ENCODE measurements at regions not wholly inside any gene's neighbourhood (a gene's known extent, or its start where the extent isn't known, plus 50 kb on each side); places are given as distances from the start of the nearest gene placed in this dataset.

DNA sequence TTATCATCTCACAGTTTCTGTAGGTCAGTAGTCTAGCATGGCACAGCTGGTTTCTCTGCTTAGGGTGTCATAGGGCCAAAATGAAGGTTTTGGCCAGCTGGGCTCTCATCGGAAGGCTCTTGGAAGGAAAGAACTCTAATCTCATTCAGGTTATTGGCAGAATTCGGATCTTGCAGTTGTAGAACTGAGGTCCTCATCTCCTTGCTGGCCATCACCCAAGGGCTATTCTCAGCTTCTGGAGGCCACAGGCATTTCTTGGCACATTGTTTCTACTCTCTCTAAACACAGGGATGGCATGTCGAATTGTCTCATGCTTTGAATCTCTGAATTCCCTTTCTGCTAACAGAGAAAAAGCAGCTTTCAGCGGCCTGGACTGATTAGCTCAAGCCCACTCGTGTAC lies 258.0 kb upstream of the SMARCA2 start:
- Histone ChIP-seq H3K4me3 (ENCODE audit: low read depth, low read length) (no peak overlapping the region), H3K27me3 (ENCODE audit: control insufficient read depth, insufficient read depth, low read length) (no peaks in the 10 kb centered on the region), H3K36me3 (ENCODE audit: control insufficient read depth, insufficient read depth, low read length) (no peaks in the 10 kb centered on the region)
- DNase-seq (ENCODE audit: low read depth) (no peak), FAIRE-seq (no peak)
- no peak for TF ChIP-seq CTCF (IDR thresholded peaks at IDR 0.05; ENCODE audit: insufficient read depth, low read length, severe bottlenecking)

DNA sequence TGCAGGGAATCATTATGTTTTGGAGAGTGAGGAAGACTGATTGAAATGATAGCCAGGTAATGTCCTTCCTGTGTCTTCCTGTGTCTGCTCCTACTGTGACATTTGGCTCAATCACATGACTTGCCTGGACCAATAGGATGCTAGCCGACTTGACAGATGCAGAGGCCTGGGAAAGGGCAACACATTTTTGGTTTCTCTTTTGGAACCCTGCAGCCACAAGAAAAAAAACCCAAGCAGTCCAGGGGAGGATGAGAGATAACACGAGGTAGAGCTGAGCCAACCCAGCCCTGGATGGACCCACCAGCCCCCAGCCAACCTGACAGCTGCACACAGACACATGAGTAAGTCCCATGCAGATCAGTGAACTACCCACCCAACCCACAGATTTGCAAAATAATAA lies 256.1 kb upstream of the SMARCA2 start:
- FAIRE-seq: no peak

DNA sequence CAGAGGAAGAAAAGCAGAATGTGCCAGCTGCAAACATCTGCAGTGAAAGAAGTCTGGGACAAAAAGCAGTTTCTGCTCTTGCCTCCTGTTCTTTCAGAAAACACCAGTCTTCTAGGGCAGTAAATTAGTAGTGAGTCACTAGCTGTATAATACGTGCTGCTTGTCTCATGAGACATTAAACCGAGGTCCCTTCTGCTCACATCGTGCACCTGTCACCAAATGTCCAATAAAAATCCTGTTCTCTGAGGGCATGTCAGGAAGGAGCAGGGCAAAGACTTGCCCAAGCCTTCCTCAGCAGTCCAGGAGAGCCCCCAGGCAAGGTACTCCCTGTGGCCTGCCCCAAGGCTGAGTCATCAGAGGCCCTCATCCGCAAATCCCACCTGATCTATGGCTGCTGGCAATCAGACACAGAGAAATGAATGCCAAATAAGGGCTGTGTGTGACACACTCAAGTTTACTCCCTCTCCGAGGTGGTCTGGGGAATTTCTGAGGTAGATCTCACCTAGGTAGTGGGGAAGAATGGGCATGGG lies 255.3 kb upstream of the SMARCA2 start:
- no peak for TF ChIP-seq CTCF (IDR thresholded peaks at IDR 0.05; ENCODE audit: insufficient read depth, low read length, severe bottlenecking)
- no peak for FAIRE-seq
- H3K4me3 ChIP-seq (ENCODE audit: low read depth, low read length): no peak overlapping the region
- no peaks in the 10 kb centered on the region for H3K36me3 ChIP-seq (ENCODE audit: control insufficient read depth, insufficient read depth, low read length)
- H3K27me3 ChIP-seq (ENCODE audit: control insufficient read depth, insufficient read depth, low read length): no peaks in the 10 kb centered on the region
- no peak for DNase-seq (ENCODE audit: low read depth)

More for the DNA sequence above, 256.1 kb upstream of the SMARCA2 start:
- H3K36me3 ChIP-seq (ENCODE audit: control insufficient read depth, insufficient read depth, low read length): no peaks in the 10 kb centered on the region
- TF ChIP-seq CTCF (IDR thresholded peaks at IDR 0.05; ENCODE audit: insufficient read depth, low read length, severe bottlenecking): no peak
- H3K4me3 ChIP-seq (ENCODE audit: low read depth, low read length): no peak overlapping the region
- H3K27me3 ChIP-seq (ENCODE audit: control insufficient read depth, insufficient read depth, low read length): no peaks in the 10 kb centered on the region
- no peak for DNase-seq (ENCODE audit: low read depth)

GRCh38 chr9:1761807-1762206 lies 253.3 kb upstream of the SMARCA2 start:
- H3K4me3 ChIP-seq (ENCODE audit: low read depth, low read length): no peak overlapping the region
- no peak for FAIRE-seq
- DNase-seq (ENCODE audit: low read depth): no peak
- TF ChIP-seq CTCF (IDR thresholded peaks at IDR 0.05; ENCODE audit: insufficient read depth, low read length, severe bottlenecking): no peak
- no peaks in the 10 kb centered on the region for H3K27me3 ChIP-seq (ENCODE audit: control insufficient read depth, insufficient read depth, low read length)
- no peaks in the 10 kb centered on the region for H3K36me3 ChIP-seq (ENCODE audit: control insufficient read depth, insufficient read depth, low read length)

GRCh38 chr9:1766042-1766441 lies 249.1 kb upstream of the SMARCA2 start:
- DNase-seq (ENCODE audit: low read depth) (no peak), FAIRE-seq (no peak)
- Histone ChIP-seq H3K36me3 (ENCODE audit: control insufficient read depth, insufficient read depth, low read length) (no peaks in the 10 kb centered on the region), H3K27me3 (ENCODE audit: control insufficient read depth, insufficient read depth, low read length) (no peaks in the 10 kb centered on the region), H3K4me3 (ENCODE audit: low read depth, low read length) (no peak overlapping the region)
- TF ChIP-seq CTCF (IDR thresholded peaks at IDR 0.05; ENCODE audit: insufficient read depth, low read length, severe bottlenecking): no peak

DNA sequence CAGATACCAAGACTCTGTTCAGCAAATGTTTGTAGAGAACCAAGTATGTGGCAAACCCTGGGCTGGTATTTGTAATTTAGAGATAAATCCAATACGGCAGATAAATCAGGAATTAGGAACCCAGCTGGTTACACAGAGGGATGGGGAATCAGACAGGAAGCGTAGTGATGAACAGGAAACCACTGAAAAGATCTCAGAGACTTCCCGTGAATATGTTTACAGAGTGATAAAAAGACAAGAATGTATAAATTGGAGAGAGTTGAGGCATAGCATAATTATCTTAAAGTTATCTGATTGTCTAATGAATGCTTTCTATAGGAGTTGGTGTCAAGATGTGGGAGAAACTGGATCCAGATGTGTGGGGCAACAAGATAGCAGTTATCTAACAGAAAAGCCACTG lies 246.6 kb upstream of the SMARCA2 start:
- Histone ChIP-seq H3K4me3 (ENCODE audit: low read depth, low read length) (no peak overlapping the region), H3K27me3 (ENCODE audit: control insufficient read depth, insufficient read depth, low read length) (no peaks in the 10 kb centered on the region), H3K36me3 (ENCODE audit: control insufficient read depth, insufficient read depth, low read length) (no peaks in the 10 kb centered on the region)
- DNase-seq (ENCODE audit: low read depth) (no peak), FAIRE-seq (no peak)
- no peak for TF ChIP-seq CTCF (IDR thresholded peaks at IDR 0.05; ENCODE audit: insufficient read depth, low read length, severe bottlenecking)
